ENCODE measurements at regions not wholly inside any gene's neighbourhood (a gene's known extent, or its start where the extent isn't known, plus 50 kb on each side); places are given as distances from the start of the nearest gene placed in this dataset.

DNA sequence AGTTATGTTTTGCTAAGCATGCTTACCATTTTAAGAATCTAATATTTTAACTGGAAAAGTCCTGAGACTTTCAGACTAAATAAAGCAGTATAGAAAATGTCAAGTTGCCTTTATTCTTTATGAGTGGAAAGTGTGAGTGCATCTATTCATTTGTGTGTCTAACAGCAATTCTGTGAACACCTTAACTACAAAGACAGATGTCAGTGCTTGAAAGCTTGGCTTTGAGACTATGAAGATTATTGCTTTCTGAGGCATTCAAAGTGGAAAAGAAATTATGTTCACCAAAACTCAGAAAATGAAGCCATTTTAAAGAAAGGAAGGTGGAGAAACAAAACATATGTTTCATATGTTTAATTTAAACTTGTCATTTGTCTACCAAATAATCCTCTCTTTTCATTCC lies 294.5 kb upstream of the SEMA3C start:
- no peak for TF ChIP-seq SP1 (IDR thresholded peaks at IDR 0.05)
- no peak for TF ChIP-seq L3MBTL2 (conservative IDR thresholded peaks at IDR 0.05)
- TF ChIP-seq CTBP1 (IDR thresholded peaks at IDR 0.05; ENCODE audit: borderline replicate concordance): no peak
- TF ChIP-seq ARNT (IDR thresholded peaks at IDR 0.05): no peak
- TF ChIP-seq HDGF (IDR thresholded peaks at IDR 0.05; ENCODE audit: borderline replicate concordance): no peak
- TF ChIP-seq FOXM1 (IDR thresholded peaks at IDR 0.05; ENCODE audit: borderline replicate concordance): no peak
- TF ChIP-seq PKNOX1 (IDR thresholded peaks at IDR 0.05): no peak
- no peak for TF ChIP-seq ZNF384 (IDR thresholded peaks at IDR 0.05)
- no peak for TF ChIP-seq ELF4 (IDR thresholded peaks at IDR 0.05)
- no peak for TF ChIP-seq BHLHE40 (IDR thresholded peaks at IDR 0.05; ENCODE audit: borderline replicate concordance)

All from HEK293T (cell line).